8988T (cell line): ENCODE measurements at regions not wholly inside any gene's neighbourhood (a gene's known extent, or its start where the extent isn't known, plus 50 kb on each side); places are given as distances from the start of the nearest gene placed in this dataset.

Source experiments
- DNase-seq: peaks from one replicate; pipeline ENCODE4 v3.0.0; 2011

DNA sequence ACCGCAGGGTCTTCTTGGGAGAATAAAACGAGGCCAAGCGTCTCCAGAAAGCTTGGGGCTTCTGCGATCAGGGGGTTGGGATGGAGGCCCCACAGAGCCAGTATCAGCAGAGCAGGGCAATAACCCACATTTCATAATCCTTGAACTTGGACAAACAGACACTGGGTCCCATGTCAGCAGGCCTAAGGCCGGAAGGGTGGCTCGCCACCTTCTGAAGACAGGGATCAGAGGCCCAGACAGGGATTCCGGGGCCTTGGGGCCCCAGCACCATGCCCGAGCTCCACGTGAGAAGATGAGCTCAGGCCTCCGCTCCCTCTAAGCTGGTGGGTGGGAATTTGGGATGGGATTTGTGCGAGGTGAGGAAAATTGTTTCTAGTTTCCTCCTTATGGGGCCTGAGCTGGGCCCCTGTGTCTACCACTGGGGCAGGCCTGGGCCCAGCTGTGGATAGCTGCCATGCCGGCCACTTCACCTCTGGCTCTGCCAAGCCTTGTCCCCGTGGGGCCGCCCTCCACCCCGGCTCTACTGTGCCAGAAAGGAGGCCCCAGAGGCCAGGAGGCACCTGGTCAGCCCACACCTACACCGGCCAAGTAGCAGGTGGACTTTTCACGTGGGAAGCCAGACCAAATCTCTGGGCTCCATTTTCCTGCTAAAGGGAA lies 67.2 kb upstream of the DLK1 start:
- no peak for DNase-seq

DNA sequence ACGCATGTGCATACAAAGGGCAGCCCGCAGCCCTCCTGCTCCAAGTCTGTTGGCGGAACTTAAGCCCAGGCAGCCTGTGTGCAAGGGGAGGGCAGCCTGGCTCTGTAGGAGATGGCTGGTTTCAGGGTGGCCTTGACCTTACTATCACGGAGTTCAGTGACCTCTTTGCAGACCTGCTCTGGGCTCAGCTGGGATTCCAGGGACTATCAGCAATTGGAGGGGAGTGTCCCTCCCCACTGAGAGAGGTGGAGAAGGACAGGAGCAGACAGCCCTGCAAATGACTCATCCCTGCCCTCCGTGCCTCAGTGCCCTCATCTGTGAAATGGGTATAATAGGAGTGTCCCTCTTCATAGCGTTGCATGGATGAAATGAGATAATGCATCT lies 66.2 kb upstream of the DLK1 start:
- no peak for DNase-seq

DNA sequence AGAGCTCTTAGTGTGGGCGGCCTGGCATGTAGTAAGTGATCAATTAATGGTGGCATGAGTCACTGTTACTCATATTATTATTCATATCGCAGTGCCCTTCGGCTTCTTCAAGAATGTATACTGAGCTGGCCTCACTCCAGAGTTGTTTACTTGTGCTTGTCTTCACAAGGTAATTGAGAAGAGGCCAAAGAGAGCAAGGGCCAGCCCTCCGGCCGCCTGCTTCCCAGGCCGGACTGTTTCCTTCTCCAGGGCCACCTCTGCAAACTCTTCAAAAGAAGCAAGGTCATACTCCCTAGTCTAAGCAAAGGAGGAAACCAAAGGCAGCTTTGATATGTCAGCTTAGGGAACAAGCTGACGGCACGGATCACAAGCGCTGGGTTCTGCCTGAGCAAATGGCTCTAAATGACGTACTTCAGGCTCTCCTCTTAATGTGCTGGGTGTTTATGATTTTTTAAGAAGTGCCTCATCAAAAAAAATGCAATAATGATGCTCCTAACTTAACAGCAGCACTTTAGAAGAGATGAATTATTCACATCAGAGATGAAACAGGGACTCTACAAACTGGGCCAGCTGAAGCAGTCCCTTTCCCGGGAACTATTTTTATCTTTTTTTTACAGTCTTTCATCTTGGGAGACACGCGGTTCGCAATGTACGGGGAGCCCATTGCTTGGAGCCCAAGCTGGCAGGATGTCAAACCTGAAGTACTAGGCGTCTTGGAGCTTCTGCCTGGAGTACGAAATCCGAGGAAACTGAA lies 65.6 kb upstream of the DLK1 start:
- no peak for DNase-seq

DNA sequence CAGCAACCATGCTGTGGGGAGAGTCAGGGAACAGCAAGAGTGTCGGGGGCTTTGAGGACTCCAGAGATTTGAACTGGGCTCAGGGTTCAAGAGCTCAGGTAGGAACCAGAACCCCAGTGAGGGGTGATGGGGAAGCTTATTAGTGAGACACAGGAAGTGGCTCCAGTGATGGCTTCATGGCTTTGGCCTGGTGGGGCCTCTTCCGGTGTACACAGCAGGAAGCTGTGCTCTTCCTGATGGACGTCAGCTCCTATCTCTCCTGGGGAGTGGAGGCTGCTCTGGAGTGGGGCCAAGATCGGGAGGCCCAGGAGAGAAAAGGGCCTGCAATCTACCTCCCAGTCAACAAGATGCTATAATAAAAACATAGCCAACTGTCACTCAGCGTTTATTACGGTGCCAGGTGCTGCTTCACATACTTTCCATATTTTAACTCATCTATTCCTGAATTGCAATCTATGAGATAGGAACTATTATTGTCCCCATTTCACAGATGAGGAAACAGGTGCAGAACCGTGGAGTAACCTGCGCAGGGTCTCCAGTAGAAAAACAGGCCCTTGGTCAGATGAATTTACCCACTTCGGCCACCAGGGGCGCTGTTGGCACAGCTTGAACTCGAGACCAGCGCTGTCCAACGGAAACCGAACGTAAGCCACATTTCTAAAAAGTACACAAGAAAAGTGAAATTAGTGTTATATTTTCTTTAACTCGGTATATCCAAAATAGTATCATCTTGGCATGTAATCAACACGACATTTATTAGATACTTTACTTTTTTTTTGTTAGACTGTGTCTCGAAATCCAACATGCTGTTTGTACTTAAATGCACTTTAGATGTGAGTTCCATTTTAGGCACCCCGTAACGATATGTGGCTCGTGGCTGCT lies 63.6 kb upstream of the DLK1 start:
- peak; percentile 76 for DNase-seq

DNA sequence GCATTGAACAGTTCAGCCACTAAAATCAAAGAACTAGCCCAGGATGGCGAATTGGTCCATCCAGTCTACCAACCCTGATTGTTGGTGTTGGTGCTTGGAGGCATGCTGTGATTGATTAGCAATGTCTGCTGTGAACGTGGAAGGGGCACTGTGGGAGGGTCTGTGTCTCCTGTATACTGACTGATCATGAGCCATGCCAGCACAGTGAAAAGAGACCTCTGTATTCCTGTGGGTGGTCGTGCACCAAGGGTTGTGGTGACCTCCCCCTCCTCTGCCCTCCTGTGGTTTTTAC lies 63.0 kb upstream of the DLK1 start:
- DNase-seq: no peak

DNA sequence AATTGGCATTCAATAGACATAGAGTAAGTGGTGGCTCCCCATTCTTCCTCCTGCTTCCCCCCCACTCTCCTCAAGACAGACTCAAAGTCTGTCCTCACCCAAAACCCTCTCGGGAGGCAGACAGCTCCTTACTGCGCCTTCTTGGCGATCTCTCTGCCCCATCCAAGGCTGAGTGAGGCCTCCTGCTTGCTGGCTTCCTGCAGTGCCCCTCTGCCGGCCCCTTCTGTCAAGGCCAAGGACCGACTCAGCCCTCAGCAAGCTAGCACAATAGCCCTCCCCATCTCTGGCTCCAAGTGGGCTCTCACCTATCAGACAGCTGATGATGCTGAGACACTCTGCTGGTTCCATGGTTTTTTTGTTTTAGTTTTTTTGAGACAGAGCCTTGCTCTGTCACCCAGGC lies 62.5 kb upstream of the DLK1 start:
- DNase-seq: no peak

DNA sequence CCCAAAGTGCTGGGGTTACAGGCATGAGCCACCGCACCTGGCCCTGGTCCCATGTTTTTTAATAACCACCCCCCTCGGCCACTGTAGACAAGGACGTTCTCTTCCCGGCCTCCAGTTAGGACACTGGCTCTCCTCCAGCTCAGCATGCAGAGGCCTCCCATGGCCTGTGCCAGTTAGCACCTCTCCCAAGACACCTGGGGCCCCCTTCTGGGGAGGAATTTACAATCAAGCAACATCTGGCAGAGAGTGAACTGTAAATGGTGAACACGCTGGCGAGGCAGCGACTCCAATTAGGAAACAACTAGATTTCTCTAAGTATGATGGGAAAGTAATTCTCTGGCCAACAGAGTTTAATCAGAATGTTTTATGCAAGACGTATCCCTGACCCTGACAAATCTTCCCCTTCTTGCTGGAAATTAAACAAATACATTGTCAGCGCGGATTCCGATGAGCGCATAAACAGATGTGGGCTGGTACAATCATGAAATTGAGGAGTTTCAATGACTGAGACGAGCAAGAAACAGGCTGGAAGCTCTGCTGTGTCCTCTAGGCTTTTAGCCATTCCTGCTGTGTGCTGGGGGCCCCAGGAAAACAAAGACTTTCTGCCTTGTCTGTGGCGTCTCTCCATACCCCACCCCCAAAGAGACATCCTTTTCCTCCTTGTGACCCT lies 61.7 kb upstream of the DLK1 start:
- no peak for DNase-seq

DNA sequence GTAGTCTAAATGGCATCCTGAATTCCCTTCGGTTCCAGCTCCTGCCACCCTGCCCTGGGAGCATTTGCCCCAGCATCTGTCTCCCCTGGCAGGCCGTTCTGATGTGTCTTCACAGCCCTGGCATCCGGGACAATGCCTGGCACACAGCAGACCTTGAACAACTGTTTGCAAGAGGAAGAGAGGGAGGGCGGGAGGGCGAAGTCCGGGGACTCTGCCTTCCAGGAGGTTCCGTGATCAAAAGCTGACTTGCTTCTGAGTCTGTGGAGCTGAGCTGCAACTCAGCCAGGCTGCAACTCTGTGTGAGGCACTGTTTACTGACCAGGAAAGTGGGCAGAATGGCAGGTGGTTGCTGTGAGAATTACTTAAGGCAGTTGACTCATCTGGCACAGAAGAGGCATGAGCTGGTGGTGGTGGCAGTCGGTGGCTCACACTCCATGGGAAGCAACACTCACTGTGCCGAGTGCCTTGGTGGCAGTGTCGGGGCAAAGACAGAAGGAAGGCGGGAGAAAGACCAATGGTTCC lies 61.1 kb upstream of the DLK1 start:
- DNase-seq: no peak

DNA sequence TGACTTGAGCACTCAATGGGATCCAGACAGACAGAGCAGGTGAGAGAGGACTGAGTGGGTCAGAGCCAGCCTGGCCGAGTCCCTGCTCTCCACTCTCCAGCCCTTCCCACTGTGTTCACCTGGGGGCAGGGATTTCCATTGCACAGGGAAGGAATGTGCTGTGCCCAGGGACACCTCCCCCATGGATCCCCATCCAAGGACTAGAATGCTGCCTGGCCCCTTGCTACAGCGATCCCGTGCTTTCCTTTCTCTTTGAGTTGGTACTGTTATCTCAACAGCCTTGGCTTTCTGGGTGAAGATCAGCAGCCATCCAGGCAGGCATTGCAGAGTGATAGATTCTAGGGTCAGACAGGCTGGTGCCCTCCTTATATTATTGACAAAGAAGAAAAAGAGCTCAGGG lies 60.3 kb upstream of the DLK1 start:
- no peak for DNase-seq

DNA sequence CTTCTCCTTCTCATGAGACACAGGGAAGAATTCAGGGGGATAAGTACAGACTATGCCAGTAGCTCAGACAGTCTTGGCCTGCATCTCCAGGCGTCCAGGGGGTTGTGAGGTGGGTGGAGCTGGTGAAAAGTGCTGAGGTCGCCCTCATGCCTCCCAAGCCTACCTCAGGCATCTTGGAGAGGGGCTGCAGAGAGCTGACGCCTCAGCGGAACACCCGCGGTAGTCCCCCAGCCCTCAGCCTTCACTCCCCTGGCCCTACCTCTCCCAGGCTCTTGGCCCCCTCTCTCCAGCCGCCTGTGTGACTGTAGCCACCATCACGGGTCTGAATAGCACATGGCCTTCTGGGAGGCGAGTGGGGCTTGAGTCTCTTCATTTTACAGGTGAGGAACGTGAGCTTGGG lies 59.8 kb upstream of the DLK1 start:
- no peak for DNase-seq

DNA sequence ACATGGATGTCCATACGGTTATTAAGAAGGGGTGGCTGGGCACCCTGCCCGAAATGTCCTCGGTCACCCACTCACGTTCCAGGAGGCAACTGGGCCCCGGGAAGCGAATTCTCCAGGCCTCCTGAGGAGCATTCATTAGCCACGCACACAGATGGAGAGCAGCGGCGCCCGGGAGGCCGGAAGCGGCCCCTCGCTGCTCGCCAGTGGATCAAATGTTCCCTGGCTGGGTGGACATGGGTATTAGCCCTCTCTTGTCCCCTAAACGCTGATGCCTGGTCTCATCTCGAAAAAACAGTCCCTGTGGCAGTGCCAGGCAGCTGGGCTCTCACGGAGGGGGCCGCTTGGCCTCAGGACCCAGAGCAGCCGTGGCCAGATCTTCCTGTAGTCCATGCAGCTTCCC lies 59.0 kb upstream of the DLK1 start:
- no peak for DNase-seq

DNA sequence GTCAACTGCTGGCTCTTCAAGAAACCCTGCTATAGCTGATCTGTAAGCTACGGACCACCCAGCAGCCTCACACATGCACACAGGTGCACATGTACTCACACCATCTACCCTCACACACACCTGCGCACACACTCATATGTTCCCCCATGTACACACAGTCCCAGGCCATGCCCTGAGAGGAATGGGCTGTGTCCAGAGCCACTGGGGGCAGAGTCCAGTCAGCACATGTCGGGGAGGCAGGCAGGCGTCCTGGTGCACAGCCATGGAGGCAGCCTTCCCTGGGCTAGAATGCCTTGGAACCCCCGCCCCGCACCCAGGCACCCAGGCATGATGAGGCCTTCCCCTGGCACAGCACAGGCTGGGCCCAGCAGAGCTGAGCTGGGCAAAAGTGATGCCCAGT lies 58.3 kb upstream of the DLK1 start:
- DNase-seq: no peak

DNA sequence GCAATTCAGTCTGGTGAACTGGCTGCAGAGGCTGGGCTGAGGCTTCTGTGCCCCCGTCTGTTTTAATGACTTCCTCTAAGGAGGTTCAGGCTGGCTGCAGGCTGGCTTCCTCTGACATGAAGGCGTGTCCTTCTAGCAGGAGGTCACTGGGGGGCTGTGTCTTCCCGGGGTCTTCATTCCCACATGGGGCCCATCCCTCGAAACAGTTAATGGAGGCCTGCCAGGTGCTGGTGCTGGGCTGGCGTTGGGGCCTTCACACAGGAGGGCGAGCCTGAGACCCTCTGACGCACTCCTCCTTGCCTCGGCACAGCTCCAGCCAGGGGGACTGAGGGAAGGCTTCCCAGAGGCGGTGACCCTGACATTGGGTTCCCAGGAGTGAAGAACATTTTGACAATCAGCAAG lies 57.7 kb upstream of the DLK1 start:
- DNase-seq: no peak

DNA sequence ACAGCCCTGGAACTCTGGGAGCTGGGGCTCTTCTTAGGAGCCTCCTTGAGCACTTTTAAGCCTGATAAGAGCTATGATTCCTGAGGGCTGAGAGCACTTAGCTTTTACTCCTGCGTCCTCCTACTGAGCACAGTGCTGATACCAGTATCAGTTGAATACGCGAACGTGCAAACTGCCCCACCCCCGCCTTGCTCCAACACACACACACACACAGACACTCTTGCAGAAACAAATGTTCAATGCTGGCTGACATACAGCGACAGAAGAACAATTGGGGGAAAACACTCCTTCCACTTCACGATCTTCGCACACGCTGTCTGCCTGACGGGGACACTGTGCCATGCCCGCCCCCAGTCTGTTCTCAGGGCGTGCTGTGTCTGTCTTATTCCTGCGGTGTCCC lies 57.2 kb upstream of the DLK1 start:
- no peak for DNase-seq

DNA sequence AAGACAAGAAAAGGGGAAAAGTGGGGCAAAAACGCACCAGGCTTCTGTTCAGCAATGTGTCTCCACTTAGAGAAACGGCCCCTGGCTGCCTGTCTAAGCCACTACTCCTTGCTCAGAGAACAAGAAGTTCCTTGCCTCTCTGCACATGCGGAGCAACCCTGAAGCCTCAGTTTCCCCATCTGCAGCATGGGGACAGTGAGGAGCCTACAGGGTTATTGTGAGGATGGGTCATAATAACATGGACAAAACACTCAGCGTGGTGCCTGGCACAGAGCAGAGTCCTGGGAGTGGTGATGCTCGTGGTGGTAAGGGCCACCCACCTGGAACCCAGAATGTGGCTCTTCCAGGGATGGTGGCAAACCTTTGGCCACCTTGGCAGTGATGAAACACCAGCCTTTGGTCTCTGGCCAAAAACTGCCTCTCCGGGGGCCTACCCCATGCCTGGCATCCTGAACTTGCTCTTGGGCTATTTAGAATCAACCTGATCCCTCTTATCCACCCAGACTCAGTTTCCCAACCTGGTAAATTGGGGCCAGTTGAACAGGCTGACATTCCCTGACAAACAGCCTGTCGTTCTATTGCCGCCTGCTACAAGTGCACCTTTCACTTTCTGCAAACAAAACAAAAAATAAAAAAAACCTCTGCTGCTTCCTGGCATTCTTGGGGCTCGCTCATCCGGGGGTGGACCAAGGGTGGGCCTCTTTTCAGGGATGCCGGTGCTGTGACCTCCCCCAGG lies 56.5 kb upstream of the DLK1 start:
- DNase-seq: no peak

DNA sequence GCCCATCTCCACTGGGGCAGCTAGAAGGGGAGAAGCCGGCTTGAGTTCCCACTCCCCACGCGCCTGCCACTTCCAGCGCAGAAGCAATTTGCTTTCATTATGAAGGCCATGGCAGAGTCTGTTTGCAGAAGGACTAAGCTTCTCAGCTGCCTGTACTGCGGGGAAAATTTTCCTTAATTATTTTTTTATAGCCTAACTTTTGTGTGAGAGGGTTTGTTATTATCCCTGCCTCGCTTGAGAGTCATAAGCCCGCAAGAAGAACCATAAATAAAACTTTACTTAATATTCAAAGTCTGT lies 56.0 kb upstream of the DLK1 start:
- no peak for DNase-seq

DNA sequence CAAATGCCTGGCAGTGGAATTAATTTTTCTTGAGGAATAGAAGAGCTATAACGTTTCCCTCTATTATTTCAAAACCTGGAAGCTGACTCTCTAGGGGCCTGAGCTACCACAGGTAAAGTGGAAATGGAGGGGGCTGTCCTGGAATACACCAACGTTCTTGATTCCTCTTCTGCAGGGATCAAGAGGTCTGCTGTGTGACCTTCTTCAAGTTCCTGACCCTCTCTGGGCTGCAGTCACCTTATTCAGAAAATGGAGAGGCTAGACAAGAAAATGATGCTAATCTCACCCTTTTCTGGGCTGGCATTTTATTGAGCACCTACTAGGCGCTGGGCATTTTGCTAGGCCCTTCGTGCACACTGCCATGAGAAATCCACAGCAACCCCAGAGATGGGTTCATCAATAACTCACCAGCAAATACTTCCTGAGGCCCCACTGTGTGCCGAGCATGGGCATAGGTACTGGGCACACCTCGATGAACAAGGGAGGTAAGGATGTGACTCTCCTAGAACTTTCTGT lies 55.2 kb upstream of the DLK1 start:
- DNase-seq: no peak

DNA sequence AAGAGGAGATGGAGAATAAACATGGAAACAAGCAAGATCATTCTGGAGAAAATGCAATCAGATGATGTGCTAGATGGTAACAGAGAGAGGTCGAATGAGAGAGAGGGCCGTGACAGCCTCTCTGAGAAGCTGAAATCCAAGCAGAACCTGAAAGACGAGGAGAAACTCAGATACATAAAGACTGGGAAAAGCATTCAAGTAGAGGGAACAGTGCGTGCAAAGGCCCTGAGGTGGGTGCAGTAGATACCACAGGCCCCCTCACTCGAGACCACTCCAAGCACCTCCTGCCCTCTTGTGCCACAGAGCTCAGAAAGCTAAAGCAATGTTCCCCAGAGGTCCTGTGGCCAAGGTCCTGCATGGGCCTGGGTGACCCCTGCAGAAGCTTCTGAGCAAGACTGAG lies 54.8 kb upstream of the DLK1 start:
- DNase-seq: no peak

DNA sequence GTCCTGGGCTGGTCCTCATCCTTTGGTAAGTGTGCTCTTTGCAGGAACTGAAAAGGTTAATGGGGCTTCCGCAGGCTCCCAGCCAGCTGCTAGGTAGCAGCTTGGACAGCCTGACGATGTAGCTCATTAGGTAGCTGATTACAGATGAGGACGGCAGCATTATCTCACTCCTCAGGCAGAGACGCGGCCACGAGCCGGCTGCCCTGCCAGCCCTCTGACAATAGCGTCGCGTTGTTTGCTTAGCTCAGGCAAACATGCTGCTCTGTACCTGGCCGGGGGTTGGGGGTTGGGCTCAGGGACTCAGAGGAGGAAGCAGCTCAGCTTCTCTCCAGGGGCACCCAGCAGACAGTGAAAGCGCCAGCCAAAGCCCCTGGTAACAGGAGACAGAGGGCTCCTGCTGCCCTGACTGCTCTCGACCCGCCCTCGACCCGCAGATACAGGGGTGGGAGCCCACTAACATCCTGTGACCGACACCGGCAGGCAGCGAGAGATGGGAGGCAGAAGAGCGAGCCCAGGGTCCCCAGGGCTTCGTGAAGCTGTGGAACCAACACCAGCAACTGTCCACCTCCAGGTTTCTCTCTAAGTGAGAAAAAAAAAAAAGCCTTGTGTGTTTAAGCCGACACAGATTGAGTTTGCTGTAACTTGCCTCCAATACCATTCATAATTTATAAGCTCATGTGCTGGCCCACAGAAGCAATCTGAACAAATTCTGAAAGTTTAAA lies 53.4 kb upstream of the DLK1 start:
- DNase-seq: no peak

DNA sequence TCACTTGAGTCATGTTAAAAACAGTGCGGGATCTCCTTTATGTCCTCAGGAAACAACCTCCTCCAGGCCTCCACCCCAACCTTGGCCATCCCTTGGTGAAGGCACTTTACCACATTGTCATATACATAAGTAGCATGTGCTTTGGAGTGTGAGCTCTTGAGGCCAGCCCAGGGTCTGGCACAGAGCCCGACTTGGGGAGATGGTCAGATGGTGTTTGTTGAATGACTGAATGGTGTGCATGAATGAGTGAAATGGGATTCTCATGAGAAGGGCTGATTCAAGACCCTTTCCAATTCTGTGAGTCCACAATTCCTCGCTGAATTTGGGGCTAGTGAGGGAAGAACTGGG lies 52.9 kb upstream of the DLK1 start:
- DNase-seq: no peak

DNA sequence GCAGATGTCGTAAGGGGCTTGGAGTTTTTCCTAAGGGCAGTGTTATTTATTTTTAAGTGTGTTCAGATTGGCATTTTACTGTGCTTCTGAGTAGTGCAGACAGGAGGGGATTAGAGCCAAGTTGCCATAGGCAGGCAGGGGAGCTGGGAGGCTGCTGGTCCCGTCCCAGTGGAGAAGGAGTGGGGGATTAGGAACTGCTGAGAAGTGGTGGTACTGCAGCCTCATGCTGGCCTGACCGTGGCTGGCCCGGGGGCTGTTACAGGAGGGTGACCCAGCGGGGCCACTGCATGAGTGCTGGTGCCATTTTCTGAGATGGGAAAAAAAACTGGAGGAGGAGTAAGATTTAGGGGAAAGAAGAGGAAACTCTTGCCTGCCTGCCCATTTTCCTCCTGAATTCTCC lies 52.3 kb upstream of the DLK1 start:
- DNase-seq: no peak
